ENCODE measurements at regions not wholly inside any gene's neighbourhood (a gene's known extent, or its start where the extent isn't known, plus 50 kb on each side); places are given as distances from the start of the nearest gene placed in this dataset.
A peak's percentile ranks its signal among the peaks of the same experiment; 100 is the strongest.

GRCh38 chr21:41578083-41578482 lies 70.1 kb upstream of the TMPRSS2 start:
- H3K27me3 ChIP-seq = no peaks in the 10 kb centered on the region
- intact Hi-C loops (cut with DNase I) = no loop called here
- no peaks in the 10 kb centered on the region for H3K9me3 ChIP-seq
- H3K27ac ChIP-seq = no peak overlapping the region
- H3K4me1 ChIP-seq = peaks cover 7 to 11% of the 10 kb centered on the region in 2 donors
- TF ChIP-seq POLR2A (IDR thresholded peaks at IDR 0.05) (no peak), CTCF (IDR thresholded peaks at IDR 0.05) (no peak)
- no peaks in the 10 kb centered on the region for H3K36me3 ChIP-seq
- H3K4me3 ChIP-seq (replicated peaks in 1 of 3) = no peak overlapping the region
- no peak for DNase-seq
- 86 to 89% methylated on average over 1 of the region's 1 CpG for WGBS, 2 donors

- DNase-seq = peak in 1 of 2 donors; percentile 27
- H3K27ac ChIP-seq = no peak overlapping the region
- H3K9me3 ChIP-seq = no peaks in the 10 kb centered on the region
- H3K36me3 ChIP-seq = no peaks in the 10 kb centered on the region
- H3K27me3 ChIP-seq = no peaks in the 10 kb centered on the region
- intact Hi-C loops (cut with DNase I) = no loop called here
- no peak overlapping the region for H3K4me3 ChIP-seq (replicated peaks in 1 of 3)
- H3K4me1 ChIP-seq = no peaks in the 10 kb centered on the region
- TF ChIP-seq CTCF (IDR thresholded peaks at IDR 0.05) = no peak
- no peak for TF ChIP-seq POLR2A (IDR thresholded peaks at IDR 0.05)
- WGBS, 2 donors = 83 to 88% methylated on average over 4 of the region's 4 CpGs
These were observed 68.2 kb upstream of the TMPRSS2 start for GRCh38 chr21:41576013-41576615.

- DNase-seq = no peak
- intact Hi-C loops (cut with DNase I) = no loop called here
- Histone ChIP-seq H3K36me3 (no peaks in the 10 kb centered on the region), H3K4me3 (replicated peaks in 1 of 3) (no peak overlapping the region), H3K9me3 (no peaks in the 10 kb centered on the region), H3K27me3 (no peaks in the 10 kb centered on the region), H3K27ac (no peak overlapping the region), H3K4me1 (no peaks in the 10 kb centered on the region)
- TF ChIP-seq POLR2A (IDR thresholded peaks at IDR 0.05) = no peak
- TF ChIP-seq CTCF (IDR thresholded peaks at IDR 0.05) = no peak
- WGBS, 2 donors = 91% methylated on average over 5 of the region's 5 CpGs
These were observed 66.1 kb upstream of the TMPRSS2 start for GRCh38 chr21:41573902-41574690.

GRCh38 chr21:41571938-41572510 lies 64.1 kb upstream of the TMPRSS2 start:
- Histone ChIP-seq H3K9me3 (no peaks in the 10 kb centered on the region), H3K27me3 (no peaks in the 10 kb centered on the region), H3K4me1 (no peaks in the 10 kb centered on the region), H3K4me3 (replicated peaks in 1 of 3) (no peak overlapping the region), H3K27ac (no peak overlapping the region), H3K36me3 (no peaks in the 10 kb centered on the region)
- DNase-seq = no peak
- TF ChIP-seq CTCF (IDR thresholded peaks at IDR 0.05) (no peak), POLR2A (IDR thresholded peaks at IDR 0.05) (no peak)
- intact Hi-C loops (cut with DNase I) = no loop called here

- intact Hi-C loops (cut with DNase I) = no loop called here
- Histone ChIP-seq H3K4me1 (no peaks in the 10 kb centered on the region), H3K9me3 (no peaks in the 10 kb centered on the region), H3K4me3 (replicated peaks in 1 of 3) (no peak overlapping the region), H3K27ac (no peak overlapping the region), H3K27me3 (no peaks in the 10 kb centered on the region), H3K36me3 (no peaks in the 10 kb centered on the region)
- DNase-seq = no peak
- TF ChIP-seq POLR2A (IDR thresholded peaks at IDR 0.05) (no peak), CTCF (IDR thresholded peaks at IDR 0.05) (no peak)
- 73 to 77% methylated on average over 7 of the region's 7 CpGs for WGBS, 2 donors
These were observed 62.9 kb upstream of the TMPRSS2 start for GRCh38 chr21:41570791-41571355.

All from thyroid gland (tissue), 4 donors.